ENCODE measurements at regions not wholly inside any gene's neighbourhood (a gene's known extent, or its start where the extent isn't known, plus 50 kb on each side); places are given as distances from the start of the nearest gene placed in this dataset.

- Mint-ChIP-seq H3K27ac (no peak overlapping the region), H3K4me3 (no peak overlapping the region), H3K36me3 (ENCODE audit: low read depth) (peaks cover 4% of the 10 kb centered on the region; the same call in 1 of the 2 replicates), H3K9me3 (peaks cover 18% of the 10 kb centered on the region), H3K4me1 (ENCODE audit: low read depth) (no peaks in the 10 kb centered on the region), H3K27me3 (ENCODE audit: insufficient read depth) (no peaks in the 10 kb centered on the region)
- TF ChIP-seq CTCF (IDR thresholded peaks at IDR 0.05): no peak
- DNase-seq: no peak
Observed at GRCh38 chr3:94775746-94776145, 712.9 kb downstream of the NSUN3 start.

GRCh38 chr3:94776401-94776915 is 713.6 kb downstream of the NSUN3 start:
- H3K4me1 Mint-ChIP-seq (ENCODE audit: low read depth): no peaks in the 10 kb centered on the region
- H3K9me3 Mint-ChIP-seq: peaks cover 20% of the 10 kb centered on the region
- no peak for TF ChIP-seq CTCF (IDR thresholded peaks at IDR 0.05)
- no peak overlapping the region for H3K27ac Mint-ChIP-seq
- peaks cover 4% of the 10 kb centered on the region; the same call in 1 of the 2 replicates for H3K36me3 Mint-ChIP-seq (ENCODE audit: low read depth)
- no peak overlapping the region for H3K4me3 Mint-ChIP-seq
- no peaks in the 10 kb centered on the region for H3K27me3 Mint-ChIP-seq (ENCODE audit: insufficient read depth)
- DNase-seq: no peak

GRCh38 chr3:94778289-94778688 is 715.4 kb downstream of the NSUN3 start:
- Mint-ChIP-seq H3K4me3 (no peak overlapping the region), H3K36me3 (ENCODE audit: low read depth) (peaks cover 4% of the 10 kb centered on the region; the same call in 1 of the 2 replicates), H3K4me1 (ENCODE audit: low read depth) (no peaks in the 10 kb centered on the region), H3K9me3 (peaks cover 23% of the 10 kb centered on the region), H3K27ac (no peak overlapping the region), H3K27me3 (ENCODE audit: insufficient read depth) (no peaks in the 10 kb centered on the region)
- no peak for TF ChIP-seq CTCF (IDR thresholded peaks at IDR 0.05)
- DNase-seq: no peak

- Mint-ChIP-seq H3K9me3 (peaks cover 23% of the 10 kb centered on the region), H3K27me3 (ENCODE audit: insufficient read depth) (no peaks in the 10 kb centered on the region), H3K4me1 (ENCODE audit: low read depth) (no peaks in the 10 kb centered on the region), H3K36me3 (ENCODE audit: low read depth) (peaks cover 4% of the 10 kb centered on the region; the same call in 1 of the 2 replicates), H3K4me3 (no peak overlapping the region), H3K27ac (no peak overlapping the region)
- DNase-seq: no peak
- no peak for TF ChIP-seq CTCF (IDR thresholded peaks at IDR 0.05)
Observed at GRCh38 chr3:94778814-94779494, 716.1 kb downstream of the NSUN3 start.

GRCh38 chr3:94779699-94780098 is 716.8 kb downstream of the NSUN3 start:
- Mint-ChIP-seq H3K4me3 (no peak overlapping the region), H3K4me1 (ENCODE audit: low read depth) (no peaks in the 10 kb centered on the region), H3K27me3 (ENCODE audit: insufficient read depth) (no peaks in the 10 kb centered on the region), H3K36me3 (ENCODE audit: low read depth) (no peaks in the 10 kb centered on the region), H3K27ac (no peak overlapping the region), H3K9me3 (peaks cover 19% of the 10 kb centered on the region)
- TF ChIP-seq CTCF (IDR thresholded peaks at IDR 0.05): no peak
- DNase-seq: no peak

Data from HFFc6 (cell line).